ENCODE measurements at regions not wholly inside any gene's neighbourhood (a gene's known extent, or its start where the extent isn't known, plus 50 kb on each side); places are given as distances from the start of the nearest gene placed in this dataset.

GRCh38 chr1:186738926-186739325, 58.7 kb upstream of the PTGS2 start:
- TF ChIP-seq CTCF (IDR thresholded peaks at IDR 0.05) (no peak), POLR2A (IDR thresholded peaks at IDR 0.05) (no peak)
